BE2C (cell line): ENCODE measurements at regions not wholly inside any gene's neighbourhood (a gene's known extent, or its start where the extent isn't known, plus 50 kb on each side); places are given as distances from the start of the nearest gene placed in this dataset.

ENCODE experiments used
- DNase-seq: peaks from one replicate; pipeline ENCODE4 v3.0.0-alpha.2; 2020
- H3K27me3 ChIP-seq: fragments of 250-450 bp; sonication (Bioruptor Pico); 2 replicates; pipeline ENCODE4 v1.5.1; 2020; ENCODE audit warnings: mild to moderate bottlenecking
- H3K36me3 ChIP-seq: fragments of 250-450 bp; sonication (Bioruptor Pico); 2 replicates; pipeline ENCODE4 v1.5.1; 2020; ENCODE audit warnings: mild to moderate bottlenecking
- H3K4me1 ChIP-seq: fragments of 250-450 bp; sonication (Bioruptor Pico); 2 replicates; pipeline ENCODE4 v1.5.1; 2020
- H3K4me3 ChIP-seq: 2 replicates; pipeline ENCODE4 v1.5.1; 2011; ENCODE audit warnings: low read depth, low read length
- H3K9me3 ChIP-seq: fragments of 250-450 bp; sonication (Bioruptor Pico); 2 replicates; pipeline ENCODE4 v1.5.1; 2020
- TF ChIP-seq, protein P1 (sequence below): IDR thresholded peaks from 2 replicates; pipeline ENCODE4 v1.5.1; 2012; ENCODE audit warnings: mild to moderate bottlenecking, low read depth, low read length

DNA sequence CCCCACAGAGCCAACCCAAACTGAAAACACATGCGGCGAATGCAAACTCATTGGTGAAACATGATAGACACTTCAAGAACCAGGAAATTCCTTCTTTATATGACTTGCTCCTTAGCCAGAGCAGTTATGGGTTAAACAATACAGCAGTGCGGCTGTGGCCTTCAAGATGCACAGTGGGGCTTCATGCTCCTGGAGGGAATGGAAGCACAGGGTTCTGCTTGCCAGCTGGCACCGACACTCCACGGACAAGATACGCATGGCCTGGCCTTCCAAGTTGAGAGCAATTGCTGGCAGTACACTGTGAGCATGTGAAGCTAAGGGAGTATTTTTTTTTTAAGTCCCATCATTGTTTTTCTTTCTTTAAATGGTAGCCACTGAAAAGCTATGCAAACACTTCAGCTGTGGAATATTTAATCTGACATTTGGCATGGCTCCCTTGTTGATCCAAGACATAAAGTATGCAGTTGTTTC lies 451.6 kb upstream of the CD180 start:
- no peak for DNase-seq
- Histone ChIP-seq H3K27me3 (no peaks in the 10 kb centered on the region), H3K4me3 (no peak overlapping the region)

DNA sequence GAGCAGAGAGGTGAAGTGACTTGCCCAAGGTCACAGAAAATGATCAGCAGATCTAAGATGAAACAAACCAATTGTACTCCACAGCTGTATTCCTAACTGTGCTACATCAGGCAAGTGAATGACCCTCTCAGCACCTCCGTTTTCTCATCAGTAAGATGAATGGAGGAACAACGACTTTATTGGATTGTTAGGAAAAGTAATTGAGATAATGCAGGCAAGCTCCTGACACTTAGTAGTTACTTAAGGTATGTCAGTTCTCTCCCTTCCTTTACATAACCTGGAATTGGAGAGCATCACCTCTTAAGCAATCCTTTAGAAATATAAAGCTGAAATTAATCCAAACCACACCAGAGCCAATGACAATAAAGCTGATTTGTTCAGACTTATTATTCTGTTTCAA lies 451.2 kb upstream of the CD180 start:
- H3K27me3 ChIP-seq = no peaks in the 10 kb centered on the region
- H3K36me3 ChIP-seq = no peaks in the 10 kb centered on the region
- no peak for DNase-seq
- TF ChIP-seq, protein P1, sequence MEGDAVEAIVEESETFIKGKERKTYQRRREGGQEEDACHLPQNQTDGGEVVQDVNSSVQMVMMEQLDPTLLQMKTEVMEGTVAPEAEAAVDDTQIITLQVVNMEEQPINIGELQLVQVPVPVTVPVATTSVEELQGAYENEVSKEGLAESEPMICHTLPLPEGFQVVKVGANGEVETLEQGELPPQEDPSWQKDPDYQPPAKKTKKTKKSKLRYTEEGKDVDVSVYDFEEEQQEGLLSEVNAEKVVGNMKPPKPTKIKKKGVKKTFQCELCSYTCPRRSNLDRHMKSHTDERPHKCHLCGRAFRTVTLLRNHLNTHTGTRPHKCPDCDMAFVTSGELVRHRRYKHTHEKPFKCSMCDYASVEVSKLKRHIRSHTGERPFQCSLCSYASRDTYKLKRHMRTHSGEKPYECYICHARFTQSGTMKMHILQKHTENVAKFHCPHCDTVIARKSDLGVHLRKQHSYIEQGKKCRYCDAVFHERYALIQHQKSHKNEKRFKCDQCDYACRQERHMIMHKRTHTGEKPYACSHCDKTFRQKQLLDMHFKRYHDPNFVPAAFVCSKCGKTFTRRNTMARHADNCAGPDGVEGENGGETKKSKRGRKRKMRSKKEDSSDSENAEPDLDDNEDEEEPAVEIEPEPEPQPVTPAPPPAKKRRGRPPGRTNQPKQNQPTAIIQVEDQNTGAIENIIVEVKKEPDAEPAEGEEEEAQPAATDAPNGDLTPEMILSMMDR = no peak
- no peaks in the 10 kb centered on the region for H3K9me3 ChIP-seq
- H3K4me1 ChIP-seq = no peaks in the 10 kb centered on the region
- H3K4me3 ChIP-seq = no peak overlapping the region

More for the DNA sequence above, 451.6 kb upstream of the CD180 start:
- no peaks in the 10 kb centered on the region for H3K4me1 ChIP-seq
- H3K9me3 ChIP-seq = no peaks in the 10 kb centered on the region
- TF ChIP-seq, protein P1 = no peak
- no peaks in the 10 kb centered on the region for H3K36me3 ChIP-seq

DNA sequence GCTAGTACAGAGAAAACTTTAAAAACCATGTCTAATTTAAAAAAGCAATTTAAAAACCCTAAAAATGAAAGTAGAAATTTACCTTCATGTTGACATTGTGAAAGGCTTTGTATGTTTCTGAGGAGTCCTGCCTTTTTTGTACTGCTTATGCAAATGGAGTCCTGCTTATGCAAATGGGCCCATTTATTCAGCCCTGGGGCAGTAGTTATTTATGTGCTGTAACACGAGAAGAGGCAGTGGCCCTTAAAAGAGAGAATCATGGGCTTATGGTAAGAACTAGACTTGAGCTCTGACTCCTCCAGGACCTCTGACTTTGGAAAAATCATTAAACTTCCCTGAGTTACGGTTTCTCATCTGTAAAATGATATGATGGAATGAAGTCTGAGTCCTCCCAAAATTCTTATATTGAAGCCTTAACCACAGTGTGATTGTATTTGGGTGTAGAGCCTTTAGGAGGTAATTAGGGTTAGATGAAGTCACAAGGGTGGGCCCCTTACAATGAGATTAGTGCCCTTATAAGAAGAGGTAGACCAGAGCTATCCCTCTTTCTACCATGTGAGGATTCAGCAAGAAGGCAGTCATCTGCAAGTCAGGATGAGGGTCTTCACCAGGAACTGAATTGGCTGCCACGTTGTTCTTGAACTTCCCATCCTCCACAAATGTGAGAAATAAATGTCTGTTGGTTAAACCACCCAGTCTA lies 447.8 kb upstream of the CD180 start:
- Histone ChIP-seq H3K4me3 (no peak overlapping the region), H3K27me3 (no peaks in the 10 kb centered on the region), H3K4me1 (no peaks in the 10 kb centered on the region), H3K36me3 (no peaks in the 10 kb centered on the region), H3K9me3 (no peaks in the 10 kb centered on the region)
- TF ChIP-seq, protein P1 = no peak
- DNase-seq = no peak

DNA sequence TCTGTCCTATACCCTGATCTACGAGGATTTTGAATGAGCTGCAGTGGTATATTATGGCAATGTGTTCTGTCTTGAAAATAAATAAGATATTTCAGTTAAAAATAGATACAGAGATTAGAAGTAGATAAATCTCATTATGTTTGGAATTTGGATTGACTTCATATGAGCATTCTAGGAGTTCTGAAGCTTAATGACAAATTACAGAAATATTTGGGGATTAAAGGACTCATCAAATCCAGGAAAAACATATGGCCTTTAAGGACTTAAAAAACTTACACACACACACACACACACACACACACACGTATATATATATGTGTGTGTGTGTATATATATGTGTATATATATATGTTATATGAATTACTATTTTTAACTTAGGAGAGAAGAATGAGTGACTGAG lies 446.9 kb upstream of the CD180 start:
- Histone ChIP-seq H3K9me3 (no peaks in the 10 kb centered on the region), H3K27me3 (no peaks in the 10 kb centered on the region), H3K36me3 (no peaks in the 10 kb centered on the region), H3K4me1 (no peaks in the 10 kb centered on the region), H3K4me3 (no peak overlapping the region)
- no peak for DNase-seq
- TF ChIP-seq, protein P1 = no peak

DNA sequence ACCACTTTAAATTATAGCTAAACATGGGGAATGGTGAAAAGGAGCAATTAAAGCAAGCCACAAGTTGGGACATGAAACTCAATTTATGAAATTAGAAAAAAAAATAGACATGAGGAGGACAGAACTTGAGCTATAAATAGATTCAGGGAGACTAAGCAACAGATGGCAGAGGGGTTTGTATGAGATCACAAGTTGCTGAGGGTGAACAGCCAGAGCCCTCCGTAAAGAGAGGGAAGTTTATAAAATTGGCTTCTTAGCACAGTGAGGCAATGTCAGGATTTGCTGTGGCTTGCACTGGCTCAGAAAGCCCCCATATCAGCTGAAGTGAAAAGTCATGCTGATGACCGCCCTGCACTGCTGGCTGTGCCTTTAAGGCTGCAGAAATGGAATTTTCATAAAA lies 443.4 kb upstream of the CD180 start:
- Histone ChIP-seq H3K36me3 (no peaks in the 10 kb centered on the region), H3K4me3 (no peak overlapping the region), H3K4me1 (no peaks in the 10 kb centered on the region), H3K27me3 (no peaks in the 10 kb centered on the region), H3K9me3 (no peaks in the 10 kb centered on the region)
- DNase-seq = no peak
- TF ChIP-seq, protein P1 = no peak

DNA sequence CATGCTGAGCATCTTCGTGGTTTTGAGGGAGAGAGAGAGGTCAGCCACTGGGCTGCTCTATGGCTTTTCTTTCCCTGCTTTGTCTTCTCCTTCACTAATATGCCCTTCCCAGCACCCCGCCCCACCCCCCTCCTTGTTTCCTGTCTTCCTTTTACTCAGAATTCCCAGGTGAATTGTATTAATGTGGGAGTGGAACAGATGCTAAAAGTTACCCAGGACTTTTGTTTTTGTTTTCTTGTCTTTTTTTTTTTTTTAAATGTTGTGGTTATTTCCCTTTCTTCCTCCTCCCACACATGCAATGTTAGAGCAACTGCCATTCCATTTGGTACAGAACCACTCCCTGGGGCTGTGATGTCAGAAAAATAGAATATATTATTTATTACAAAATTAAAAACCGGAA lies 442.7 kb upstream of the CD180 start:
- no peaks in the 10 kb centered on the region for H3K27me3 ChIP-seq
- H3K36me3 ChIP-seq = no peaks in the 10 kb centered on the region
- TF ChIP-seq, protein P1 = no peak
- no peak overlapping the region for H3K4me3 ChIP-seq
- no peak for DNase-seq
- H3K4me1 ChIP-seq = no peaks in the 10 kb centered on the region
- no peaks in the 10 kb centered on the region for H3K9me3 ChIP-seq
